HepG2 (cell line): ENCODE measurements at regions not wholly inside any gene's neighbourhood (a gene's known extent, or its start where the extent isn't known, plus 50 kb on each side); places are given as distances from the start of the nearest gene placed in this dataset.

ENCODE experiments used
- ATAC-seq: fragments of 200-7000 bp; cut with Tn5 transposase; 3 replicates; pipeline ENCODE4 v1.9.1; 2020; ENCODE audit warnings: mild to moderate bottlenecking, moderate library complexity
- BruUV-seq: library from RNA; stranded (reverse); fragments of 400-500 nt; replicated peaks from 2 replicates; lab custom pipeline; 2021; lab: Mats Ljungman, UMichigan
- CTCF ChIA-PET: fragments of 300-600 bp; formaldehyde crosslinking; extraction: SDS; loops from one replicate; lab custom pipeline; 2021; ENCODE audit warnings: low total read pairs, inconsistent platforms, low intra/inter-chr PET ratio; lab: Yijun Ruan, JAX
- POLR2A ChIA-PET: fragments of 350-600 bp; sonication (Branson Sonifier 250); formaldehyde crosslinking; loops from one replicate; lab custom pipeline; 2020; ENCODE audit warnings: antibody characterized with exemption, inconsistent platforms; lab: Yijun Ruan, JAX
- DNase-seq: peaks from one replicate; pipeline ENCODE4 v3.0.0-alpha.2; 2015; ENCODE audit warnings: low spot score
- FAIRE-seq: peaks from 3 replicates; lab custom pipeline; 2011; peaks lifted over from hg19 to GRCh38; lab: Jason Lieb, UNC
- H2AFZ ChIP-seq: one replicate; pipeline ENCODE4 v1.6.1; 2011; ENCODE audit warnings: low read length, inconsistent platforms
- H3K27ac ChIP-seq: fragments of 300-600 bp; 3 replicates; pipeline ENCODE4 v1.8.0; 2011; ENCODE audit warnings: mixed run types, mild to moderate bottlenecking, mixed read lengths, low read length, inconsistent platforms; ENCODE audit not compliant: insufficient read depth; ENCODE audit errors: extremely low read length
- H3K27me3 ChIP-seq, 2 experiments: fragments of 200-600 bp in 1 of 2; 2 replicates in 1 of 2; 3 replicates in 1 of 2; pipeline versions ENCODE4 v1.6.0 to v1.8.0; 2011; ENCODE audit warnings: low read length in 2 of 2, mild to moderate bottlenecking in 2 of 2, moderate library complexity in 2 of 2, inconsistent platforms in 1 of 2; ENCODE audit not compliant: insufficient read depth in 2 of 2, control insufficient read depth in 1 of 2
- H3K36me3 ChIP-seq, 2 experiments: fragments of 200-600 bp in 1 of 2; replicated peaks in 1 of 2; 2 replicates in 1 of 2; 3 replicates in 1 of 2; pipeline versions ENCODE4 v1.5.1 to v1.8.0; 2011; ENCODE audit warnings: low read length in 2 of 2, inconsistent platforms in 1 of 2; ENCODE audit not compliant: insufficient read depth in 2 of 2, control insufficient read depth in 1 of 2
- H3K4me1 ChIP-seq: 2 replicates; pipeline ENCODE4 v1.5.1; 2012; ENCODE audit warnings: low read length, inconsistent platforms; ENCODE audit not compliant: insufficient read depth
- H3K4me2 ChIP-seq: 2 replicates; pipeline ENCODE4 v1.6.0; 2011; ENCODE audit warnings: low read depth, low read length, inconsistent platforms
- H3K4me3 ChIP-seq, 3 experiments: fragments of 200-600 bp in 1 of 3; sonication (generic), shearing (Covaris generic) in 1 of 3; replicated peaks in 1 of 3; 2 replicates each; pipeline ENCODE4 v1.5.1; 2011 to 2016; ENCODE audit warnings: low read length in 3 of 3, inconsistent platforms in 2 of 3, low read depth in 2 of 3, mild to moderate bottlenecking in 2 of 3, control low read depth in 1 of 3, mixed read lengths in 1 of 3; ENCODE audit not compliant: insufficient read depth in 1 of 3
- H3K79me2 ChIP-seq: one replicate; pipeline ENCODE4 v1.6.1; 2011; ENCODE audit warnings: low read length, inconsistent platforms; ENCODE audit not compliant: insufficient read depth
- H3K9ac ChIP-seq: 2 replicates; pipeline ENCODE4 v1.6.0; 2011; ENCODE audit warnings: mild to moderate bottlenecking, low read depth, low read length, inconsistent platforms; ENCODE audit not compliant: insufficient read depth
- H3K9me3 ChIP-seq: 2 replicates; pipeline ENCODE4 v1.5.1; 2012; ENCODE audit warnings: mild to moderate bottlenecking, low read length
- H4K20me1 ChIP-seq: 2 replicates; pipeline ENCODE4 v1.6.0; 2011; ENCODE audit warnings: inconsistent platforms, mild to moderate bottlenecking, low read length, moderate library complexity; ENCODE audit not compliant: insufficient read depth
- RBFOX2 ChIP-seq: fragments of 200-400 bp; formaldehyde crosslinking; IDR thresholded peaks from 2 replicates; pipeline ENCODE4 v1.6.1; 2017; ENCODE audit warnings: low read depth, mild to moderate bottlenecking, low read length
- TEF ChIP-seq: sonication (generic); formaldehyde crosslinking; IDR thresholded peaks from 2 replicates; pipeline ENCODE4 v1.5.0; 2020; ENCODE audit warnings: missing genetic modification reagents
- ZBTB44 ChIP-seq: sonication (generic); formaldehyde crosslinking; IDR thresholded peaks from 2 replicates; pipeline ENCODE4 v1.4.0; 2020; ENCODE audit warnings: missing genetic modification reagents
- ZFY ChIP-seq: sonication (generic); formaldehyde crosslinking; IDR thresholded peaks from 2 replicates; pipeline ENCODE4 v1.4.0; 2020; ENCODE audit warnings: missing genetic modification reagents
- ZNF251 ChIP-seq: sonication (generic); formaldehyde crosslinking; IDR thresholded peaks from 2 replicates; pipeline ENCODE4 v1.9.0; 2021; ENCODE audit warnings: mild to moderate bottlenecking, missing genetic modification reagents
- ZNF263 ChIP-seq: sonication (generic); formaldehyde crosslinking; IDR thresholded peaks from 2 replicates; pipeline ENCODE4 v1.4.0; 2020; ENCODE audit warnings: missing genetic modification reagents
- ZNF274 ChIP-seq: sonication (generic); formaldehyde crosslinking; IDR thresholded peaks from 2 replicates; pipeline ENCODE4 v1.5.1; 2020; ENCODE audit warnings: mild to moderate bottlenecking, missing genetic modification reagents
- ZNF296 ChIP-seq: sonication (generic); formaldehyde crosslinking; conservative IDR thresholded peaks from 2 replicates; pipeline ENCODE4 v1.5.0; 2020; ENCODE audit warnings: mild to moderate bottlenecking, missing genetic modification reagents
- ZNF761 ChIP-seq: sonication (generic); formaldehyde crosslinking; conservative IDR thresholded peaks from 2 replicates; pipeline ENCODE4 v1.4.0; 2020; ENCODE audit warnings: mild to moderate bottlenecking, missing genetic modification reagents
- ZNF775 ChIP-seq: sonication (generic); formaldehyde crosslinking; IDR thresholded peaks from 2 replicates; pipeline ENCODE4 v1.4.0; 2020; ENCODE audit warnings: missing genetic modification reagents, mild to moderate bottlenecking, moderate library complexity, borderline replicate concordance
- ZNF790 ChIP-seq: sonication (generic); formaldehyde crosslinking; IDR thresholded peaks from 2 replicates; pipeline ENCODE4 v1.8.0; 2022; ENCODE audit warnings: missing genetic modification reagents, mild to moderate bottlenecking, borderline replicate concordance
- WGBS: methylation state at CpG from one replicate; pipeline ENCODE4 v1.1.6; 2017; ENCODE audit warnings: low lambda C conversion rate; 5-methylcytosine and 5-hydroxymethylcytosine counted together
- in situ Hi-C: cut with HindIII; loops from 2 replicates; pipeline ENCODE4 v1.10.0; 2017; ENCODE audit warnings: low pct_unique_long_range_greater_than_20kb; ENCODE audit not compliant: extremely low pct_ligation_motif_present
- intact Hi-C: fragments of 100-400 bp; cut with micrococcal nuclease; formaldehyde crosslinking; loops from one replicate; pipeline ENCODE4 v1.10.0; 2022; ENCODE audit not compliant: unreplicated experiment

- 26% methylated on average over 3 of the region's 3 CpGs for WGBS
- ATAC-seq (no peak), DNase-seq (no peak), FAIRE-seq (no peak)
- intact Hi-C loops (no loop called here), in situ Hi-C loops (no loop called here)
- H3K4me3 ChIP-seq = no peak overlapping the region
- H2AFZ ChIP-seq = no peak overlapping the region
- H4K20me1 ChIP-seq = no peaks in the 10 kb centered on the region
- ChIA-PET CTCF (no interaction called here), POLR2A (no interaction called here)
- H3K36me3 ChIP-seq = no peaks in the 10 kb centered on the region
- H3K9ac ChIP-seq = no peak overlapping the region
- H3K79me2 ChIP-seq = no peaks in the 10 kb centered on the region
- TF ChIP-seq RBFOX2 = no peak
- TF ChIP-seq ZBTB44 (CRISPR knock-in tag) = no peak
- no peak for TF ChIP-seq ZNF274
- TF ChIP-seq ZNF296 (CRISPR knock-in tag) = no peak
- TF ChIP-seq ZNF775 (CRISPR knock-in tag) = no peak
- TF ChIP-seq ZNF251 (CRISPR knock-in tag) = no peak
- TF ChIP-seq ZNF790 (CRISPR knock-in tag) = no peak
- TF ChIP-seq TEF (CRISPR knock-in tag) = no peak
- no peak for TF ChIP-seq ZFY
- no peak for TF ChIP-seq ZNF263
- TF ChIP-seq ZNF761 = no peak
- H3K4me2 ChIP-seq = no peak overlapping the region
- no peaks in the 10 kb centered on the region for H3K27me3 ChIP-seq
- H3K4me1 ChIP-seq = no peaks in the 10 kb centered on the region
- H3K9me3 ChIP-seq = no peaks in the 10 kb centered on the region; the same call in 1 of the 2 replicates
- no TSS peak for BruUV-seq
- H3K27ac ChIP-seq = no peak overlapping the region
Observed at GRCh38 chr6:140070846-140071473, 696.5 kb upstream of the CITED2 start.
